Ishikawa (cell line): ENCODE measurements at regions not wholly inside any gene's neighbourhood (a gene's known extent, or its start where the extent isn't known, plus 50 kb on each side); places are given as distances from the start of the nearest gene placed in this dataset.

Source experiments
- CEBPB ChIP-seq: IDR thresholded peaks from 2 replicates; pipeline ENCODE4 v1.6.1; 2012
- CREB1 ChIP-seq: IDR thresholded peaks from 2 replicates; pipeline ENCODE4 v1.6.1; 2012; ENCODE audit warnings: low read depth
- EGR1 ChIP-seq: IDR thresholded peaks from 2 replicates; pipeline ENCODE4 v1.6.1; 2012
- EP300 ChIP-seq: IDR thresholded peaks from 2 replicates; pipeline ENCODE4 v1.6.1; 2012; ENCODE audit warnings: borderline replicate concordance
- FOXM1 ChIP-seq: IDR thresholded peaks from 2 replicates; pipeline ENCODE4 v1.6.1; 2012; ENCODE audit warnings: low read depth, borderline replicate concordance
- MAX ChIP-seq: IDR thresholded peaks from 2 replicates; pipeline ENCODE4 v1.6.1; 2012
- NFIC ChIP-seq: IDR thresholded peaks from 2 replicates; pipeline ENCODE4 v1.6.1; 2012
- RAD21 ChIP-seq: IDR thresholded peaks from 2 replicates; pipeline ENCODE4 v1.6.1; 2012; ENCODE audit warnings: low read depth
- REST ChIP-seq: IDR thresholded peaks from 2 replicates; pipeline ENCODE4 v1.6.1; 2012; ENCODE audit warnings: low read depth, mild to moderate bottlenecking
- TAF1 ChIP-seq: IDR thresholded peaks from 2 replicates; pipeline ENCODE4 v1.6.1; 2012; ENCODE audit warnings: low read depth, mild to moderate bottlenecking
- TCF12 ChIP-seq: IDR thresholded peaks from 2 replicates; pipeline ENCODE4 v1.6.1; 2012; ENCODE audit warnings: low read depth
- TEAD4 ChIP-seq: IDR thresholded peaks from 2 replicates; pipeline ENCODE4 v1.6.1; 2012
- USF1 ChIP-seq: IDR thresholded peaks from 2 replicates; pipeline ENCODE4 v1.6.1; 2012
- YY1 ChIP-seq: IDR thresholded peaks from 2 replicates; pipeline ENCODE4 v1.6.1; 2012; ENCODE audit warnings: low read depth
- ZBTB7A ChIP-seq: IDR thresholded peaks from 2 replicates; pipeline ENCODE4 v1.6.1; 2012; ENCODE audit warnings: low read depth

DNA sequence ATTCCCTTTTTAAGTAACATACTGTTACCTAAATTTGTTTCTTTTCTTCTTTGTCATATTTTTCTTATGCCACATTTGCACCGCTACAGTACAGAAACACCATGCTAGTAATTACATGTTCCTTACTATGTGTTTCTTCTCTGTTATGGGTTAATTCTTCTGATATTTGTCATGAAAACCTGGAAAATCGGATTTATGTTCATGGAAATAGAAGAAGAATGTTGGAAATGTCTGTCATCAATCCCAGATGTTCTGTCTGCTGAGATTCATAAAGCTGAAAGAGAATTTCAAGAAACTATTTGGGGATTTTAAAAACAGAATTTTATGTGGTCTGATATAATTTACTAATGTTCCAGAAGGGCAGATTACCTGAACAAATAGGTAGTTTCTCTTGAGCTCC lies 305.2 kb upstream of the NREP start:
- no peak for TF ChIP-seq TCF12
- TF ChIP-seq TEAD4 = no peak
- TF ChIP-seq RAD21 = no peak
- TF ChIP-seq NFIC = no peak
- no peak for TF ChIP-seq CREB1
- no peak for TF ChIP-seq TAF1
- TF ChIP-seq EP300 = no peak
- no peak for TF ChIP-seq EGR1
- TF ChIP-seq FOXM1 = no peak
- no peak for TF ChIP-seq REST
- TF ChIP-seq ZBTB7A = no peak
- no peak for TF ChIP-seq MAX
- no peak for TF ChIP-seq CEBPB
- no peak for TF ChIP-seq USF1
- TF ChIP-seq YY1 = no peak

DNA sequence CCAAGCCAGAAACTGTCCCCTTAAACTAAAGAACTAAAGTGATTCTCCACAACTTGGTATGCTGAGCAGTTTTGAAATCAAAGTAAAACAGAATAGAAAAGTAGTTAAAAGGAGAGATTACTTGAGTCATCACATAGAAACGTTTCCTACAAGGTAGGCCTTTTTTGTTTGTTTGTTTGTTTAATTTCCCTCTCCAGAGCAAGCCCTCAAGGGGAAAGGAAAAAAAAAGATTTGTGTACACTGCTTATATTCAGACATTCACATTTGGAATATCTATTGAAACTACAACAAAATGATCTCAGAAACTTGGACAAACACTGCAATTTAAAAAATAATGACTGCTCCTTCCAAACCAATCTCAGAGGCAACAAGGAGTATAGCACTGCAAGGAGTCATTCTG lies 304.7 kb upstream of the NREP start:
- TF ChIP-seq FOXM1 (no peak), USF1 (no peak), EGR1 (no peak), REST (no peak), CREB1 (no peak), TAF1 (no peak), YY1 (no peak), TCF12 (no peak), NFIC (no peak), TEAD4 (no peak), EP300 (no peak), ZBTB7A (no peak), CEBPB (no peak), RAD21 (no peak)

DNA sequence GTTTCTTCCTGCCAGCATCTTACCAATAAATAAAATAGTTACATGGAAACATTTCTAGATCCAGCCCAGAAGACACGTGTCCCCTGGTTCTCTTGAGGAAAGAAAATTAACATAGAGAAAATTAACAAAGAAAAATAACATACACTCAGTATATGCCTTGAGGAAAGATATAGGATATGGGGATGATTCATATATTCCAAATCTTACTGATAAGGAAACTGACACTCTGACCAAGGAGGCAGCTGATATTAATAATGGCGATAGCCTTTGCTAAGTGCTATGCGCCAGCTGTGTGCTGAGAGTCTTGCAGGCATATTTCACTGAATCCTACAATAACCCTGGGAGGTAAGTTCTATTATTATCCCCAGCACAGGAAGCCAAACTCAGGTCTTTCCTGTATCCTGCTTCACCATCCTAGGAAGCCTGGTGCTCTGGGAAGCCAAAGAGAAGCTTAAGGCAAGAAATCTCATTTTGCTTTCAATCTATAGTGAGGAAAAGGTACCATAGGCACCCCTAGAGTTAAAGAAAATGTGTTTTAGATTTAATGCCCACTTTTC lies 302.7 kb upstream of the NREP start:
- no peak for TF ChIP-seq ZBTB7A
- TF ChIP-seq FOXM1 = no peak
- TF ChIP-seq USF1 = no peak
- TF ChIP-seq REST = no peak
- TF ChIP-seq EGR1 = no peak
- TF ChIP-seq EP300 = no peak
- no peak for TF ChIP-seq MAX
- TF ChIP-seq YY1 = no peak
- TF ChIP-seq TAF1 = no peak
- TF ChIP-seq TCF12 = no peak
- TF ChIP-seq TEAD4 = no peak
- TF ChIP-seq NFIC = no peak
- no peak for TF ChIP-seq CREB1
- TF ChIP-seq RAD21 = no peak
- no peak for TF ChIP-seq CEBPB

GRCh38 chr5:112049738-112050137 lies 292.7 kb upstream of the NREP start:
- no peak for TF ChIP-seq TCF12
- TF ChIP-seq NFIC = no peak
- TF ChIP-seq ZBTB7A = no peak
- TF ChIP-seq REST = no peak
- no peak for TF ChIP-seq EP300
- no peak for TF ChIP-seq CEBPB
- TF ChIP-seq MAX = no peak
- no peak for TF ChIP-seq YY1
- no peak for TF ChIP-seq EGR1
- no peak for TF ChIP-seq TAF1
- TF ChIP-seq CREB1 = no peak
- no peak for TF ChIP-seq USF1
- no peak for TF ChIP-seq RAD21
- no peak for TF ChIP-seq FOXM1
